Smooth muscle cell (in vitro differentiated cells): ENCODE measurements at regions not wholly inside any gene's neighbourhood (a gene's known extent, or its start where the extent isn't known, plus 50 kb on each side); places are given as distances from the start of the nearest gene placed in this dataset.

Source experiments
- DNase-seq: peaks from one replicate; lab custom pipeline; 2025; ENCODE audit not compliant: unreplicated experiment; lab: John Stamatoyannopoulos, UW
- H2AFZ ChIP-seq: fragments of 200-600 bp; sonication (generic); 2 replicates; pipeline ENCODE4 v1.6.0; 2016; ENCODE audit warnings: antibody characterized with exemption, low read depth, mild to moderate bottlenecking
- H3F3A ChIP-seq: fragments of 200-600 bp; sonication (generic); 2 replicates; pipeline ENCODE4 v1.6.0; 2017; ENCODE audit warnings: antibody characterized with exemption, low read depth
- H3K27ac ChIP-seq: fragments of 200-600 bp; sonication (generic); 2 replicates; pipeline ENCODE4 v1.5.1; 2016; ENCODE audit warnings: low read depth, mild to moderate bottlenecking
- H3K27me3 ChIP-seq: fragments of 200-600 bp; sonication (generic); 2 replicates; pipeline ENCODE4 v1.6.1; 2016; ENCODE audit warnings: low read depth, mild to moderate bottlenecking
- H3K36me3 ChIP-seq: fragments of 200-600 bp; sonication (generic); 2 replicates; pipeline ENCODE4 v1.5.1; 2016; ENCODE audit warnings: low read depth
- H3K4me1 ChIP-seq: fragments of 200-600 bp; sonication (generic); 2 replicates; pipeline ENCODE4 v1.5.1; 2016; ENCODE audit warnings: low read depth
- H3K4me2 ChIP-seq: fragments of 200-600 bp; sonication (generic); 2 replicates; pipeline ENCODE4 v1.6.0; 2016; ENCODE audit warnings: mild to moderate bottlenecking
- H3K4me3 ChIP-seq: fragments of 200-600 bp; sonication (generic); 2 replicates; pipeline ENCODE4 v1.5.1; 2016; ENCODE audit warnings: mild to moderate bottlenecking
- H3K79me2 ChIP-seq: fragments of 200-600 bp; sonication (generic); 2 replicates; pipeline ENCODE4 v1.6.0; 2016; ENCODE audit warnings: low read depth, mild to moderate bottlenecking
- H3K9ac ChIP-seq: fragments of 200-600 bp; sonication (generic); 2 replicates; pipeline ENCODE4 v1.6.0; 2016; ENCODE audit warnings: low read depth
- H3K9me3 ChIP-seq: fragments of 200-600 bp; sonication (generic); replicated peaks from 2 replicates; pipeline ENCODE4 v1.5.1; 2016; ENCODE audit warnings: low read depth
- H4K20me1 ChIP-seq: fragments of 200-600 bp; sonication (generic); 2 replicates; pipeline ENCODE4 v1.6.0; 2016; ENCODE audit warnings: low read depth
- CTCF ChIP-seq: fragments of 200-600 bp; sonication (generic); IDR thresholded peaks from 2 replicates; pipeline ENCODE4 v1.5.1; 2017; ENCODE audit warnings: borderline replicate concordance, mild to moderate bottlenecking, antibody characterized with exemption; ENCODE audit not compliant: insufficient read depth, poor library complexity, severe bottlenecking
- WGBS: methylation state at CpG from one replicate; pipeline ENCODE4 v1.1.7; 2016; ENCODE audit warnings: low lambda C conversion rate; 5-methylcytosine and 5-hydroxymethylcytosine counted together

GRCh38 chr6:191487-192312 lies 100.6 kb upstream of the DUSP22 start:
- TF ChIP-seq CTCF = no peak
- H2AFZ ChIP-seq = no peak overlapping the region
- DNase-seq = no peak

GRCh38 chr6:192313-192664 lies 100.0 kb upstream of the DUSP22 start:
- WGBS = 93% methylated on average over 9 of the region's 9 CpGs
- Histone ChIP-seq H4K20me1 (no peaks in the 10 kb centered on the region), H3K4me3 (no peak overlapping the region), H3K9me3 (no peaks in the 10 kb centered on the region), H3K9ac (no peak overlapping the region), H3K4me2 (no peak overlapping the region), H3K27me3 (no peaks in the 10 kb centered on the region), H3K4me1 (no peaks in the 10 kb centered on the region), H3K36me3 (no peaks in the 10 kb centered on the region), H2AFZ (no peak overlapping the region), H3F3A (peaks cover 3% of the 10 kb centered on the region), H3K79me2 (no peaks in the 10 kb centered on the region), H3K27ac (no peak overlapping the region)
- no peak for DNase-seq
- TF ChIP-seq CTCF = no peak

More at GRCh38 chr6:191487-192312, 100.6 kb upstream of the DUSP22 start:
- no peaks in the 10 kb centered on the region for H3K36me3 ChIP-seq
- no peaks in the 10 kb centered on the region for H3K27me3 ChIP-seq
- H3K9ac ChIP-seq = no peak overlapping the region
- 81% methylated on average over 11 of the region's 11 CpGs for WGBS
- no peaks in the 10 kb centered on the region for H3K9me3 ChIP-seq
- H3K27ac ChIP-seq = no peak overlapping the region
- no peak overlapping the region for H3K4me2 ChIP-seq
- peaks cover 3% of the 10 kb centered on the region for H3F3A ChIP-seq
- H3K4me1 ChIP-seq = no peaks in the 10 kb centered on the region
- no peaks in the 10 kb centered on the region for H4K20me1 ChIP-seq
- H3K79me2 ChIP-seq = no peaks in the 10 kb centered on the region
- H3K4me3 ChIP-seq = no peak overlapping the region

- DNase-seq = no peak
- WGBS = 91% methylated on average over 7 of the region's 7 CpGs
Observed at GRCh38 chr6:193180-193579, 99.1 kb upstream of the DUSP22 start.

More at GRCh38 chr6:193180-193579, 99.1 kb upstream of the DUSP22 start:
- H4K20me1 ChIP-seq = no peaks in the 10 kb centered on the region
- H3K9me3 ChIP-seq = no peaks in the 10 kb centered on the region
- H3K9ac ChIP-seq = no peak overlapping the region
- no peaks in the 10 kb centered on the region for H3K79me2 ChIP-seq
- TF ChIP-seq CTCF = no peak
- no peak overlapping the region for H3K4me3 ChIP-seq
- H2AFZ ChIP-seq = no peak overlapping the region
- no peaks in the 10 kb centered on the region for H3K36me3 ChIP-seq
- H3K4me1 ChIP-seq = no peaks in the 10 kb centered on the region
- no peak overlapping the region for H3K27ac ChIP-seq
- H3K4me2 ChIP-seq = no peak overlapping the region
- H3K27me3 ChIP-seq = no peaks in the 10 kb centered on the region
- H3F3A ChIP-seq = peaks cover 3% of the 10 kb centered on the region
